HepG2 (cell line): ENCODE measurements at regions not wholly inside any gene's neighbourhood (a gene's known extent, or its start where the extent isn't known, plus 50 kb on each side); places are given as distances from the start of the nearest gene placed in this dataset.

Experiments
- ATAC-seq: fragments of 200-7000 bp; cut with Tn5 transposase; 3 replicates; pipeline ENCODE4 v1.9.1; 2020; ENCODE audit warnings: mild to moderate bottlenecking, moderate library complexity
- BruUV-seq: library from RNA; stranded (reverse); fragments of 400-500 nt; replicated peaks from 2 replicates; lab custom pipeline; 2021; lab: Mats Ljungman, UMichigan
- CTCF ChIA-PET: fragments of 300-600 bp; formaldehyde crosslinking; extraction: SDS; loops from one replicate; lab custom pipeline; 2021; ENCODE audit warnings: low total read pairs, inconsistent platforms, low intra/inter-chr PET ratio; lab: Yijun Ruan, JAX
- POLR2A ChIA-PET: fragments of 350-600 bp; sonication (Branson Sonifier 250); formaldehyde crosslinking; loops from one replicate; lab custom pipeline; 2020; ENCODE audit warnings: antibody characterized with exemption, inconsistent platforms; lab: Yijun Ruan, JAX
- DNase-seq: peaks from one replicate; pipeline ENCODE4 v3.0.0-alpha.2; 2015; ENCODE audit warnings: low spot score
- FAIRE-seq: peaks from 3 replicates; lab custom pipeline; 2011; peaks lifted over from hg19 to GRCh38; lab: Jason Lieb, UNC
- H2AFZ ChIP-seq: one replicate; pipeline ENCODE4 v1.6.1; 2011; ENCODE audit warnings: low read length, inconsistent platforms
- H3K27ac ChIP-seq: fragments of 300-600 bp; 3 replicates; pipeline ENCODE4 v1.8.0; 2011; ENCODE audit warnings: mixed run types, mild to moderate bottlenecking, mixed read lengths, low read length, inconsistent platforms; ENCODE audit not compliant: insufficient read depth; ENCODE audit errors: extremely low read length
- H3K27me3 ChIP-seq, 2 experiments: fragments of 200-600 bp in 1 of 2; 2 replicates in 1 of 2; 3 replicates in 1 of 2; pipeline versions ENCODE4 v1.6.0 to v1.8.0; 2011; ENCODE audit warnings: low read length in 2 of 2, mild to moderate bottlenecking in 2 of 2, moderate library complexity in 2 of 2, inconsistent platforms in 1 of 2; ENCODE audit not compliant: insufficient read depth in 2 of 2, control insufficient read depth in 1 of 2
- H3K36me3 ChIP-seq, 2 experiments: fragments of 200-600 bp in 1 of 2; replicated peaks in 1 of 2; 2 replicates in 1 of 2; 3 replicates in 1 of 2; pipeline versions ENCODE4 v1.5.1 to v1.8.0; 2011; ENCODE audit warnings: low read length in 2 of 2, inconsistent platforms in 1 of 2; ENCODE audit not compliant: insufficient read depth in 2 of 2, control insufficient read depth in 1 of 2
- H3K4me1 ChIP-seq: 2 replicates; pipeline ENCODE4 v1.5.1; 2012; ENCODE audit warnings: low read length, inconsistent platforms; ENCODE audit not compliant: insufficient read depth
- H3K4me2 ChIP-seq: 2 replicates; pipeline ENCODE4 v1.6.0; 2011; ENCODE audit warnings: low read depth, low read length, inconsistent platforms
- H3K4me3 ChIP-seq, 3 experiments: fragments of 200-600 bp in 1 of 3; sonication (generic), shearing (Covaris generic) in 1 of 3; replicated peaks in 1 of 3; 2 replicates each; pipeline ENCODE4 v1.5.1; 2011 to 2016; ENCODE audit warnings: low read length in 3 of 3, inconsistent platforms in 2 of 3, low read depth in 2 of 3, mild to moderate bottlenecking in 2 of 3, control low read depth in 1 of 3, mixed read lengths in 1 of 3; ENCODE audit not compliant: insufficient read depth in 1 of 3
- H3K79me2 ChIP-seq: one replicate; pipeline ENCODE4 v1.6.1; 2011; ENCODE audit warnings: low read length, inconsistent platforms; ENCODE audit not compliant: insufficient read depth
- H3K9ac ChIP-seq: 2 replicates; pipeline ENCODE4 v1.6.0; 2011; ENCODE audit warnings: mild to moderate bottlenecking, low read depth, low read length, inconsistent platforms; ENCODE audit not compliant: insufficient read depth
- H3K9me3 ChIP-seq: 2 replicates; pipeline ENCODE4 v1.5.1; 2012; ENCODE audit warnings: mild to moderate bottlenecking, low read length
- H4K20me1 ChIP-seq: 2 replicates; pipeline ENCODE4 v1.6.0; 2011; ENCODE audit warnings: inconsistent platforms, mild to moderate bottlenecking, low read length, moderate library complexity; ENCODE audit not compliant: insufficient read depth
- CERS6 ChIP-seq: sonication (generic); formaldehyde crosslinking; IDR thresholded peaks from 2 replicates; pipeline ENCODE4 v1.5.0; 2020; ENCODE audit warnings: missing genetic modification reagents
- EEA1 ChIP-seq: sonication (generic); formaldehyde crosslinking; IDR thresholded peaks from 2 replicates; pipeline ENCODE4 v1.5.1; 2020; ENCODE audit warnings: mild to moderate bottlenecking, missing genetic modification reagents, borderline replicate concordance
- HOXD1 ChIP-seq: sonication (generic); formaldehyde crosslinking; IDR thresholded peaks from 2 replicates; pipeline ENCODE4 v1.5.0; 2020; ENCODE audit warnings: missing genetic modification reagents
- MEIS1 ChIP-seq: sonication (generic); formaldehyde crosslinking; IDR thresholded peaks from 2 replicates; pipeline ENCODE4 v1.9.0; 2021; ENCODE audit warnings: mild to moderate bottlenecking, missing genetic modification reagents, moderate library complexity, borderline replicate concordance
- SATB2 ChIP-seq: sonication (generic); formaldehyde crosslinking; IDR thresholded peaks from 2 replicates; pipeline ENCODE4 v1.5.0; 2020; ENCODE audit warnings: missing genetic modification reagents
- ZNF234 ChIP-seq: sonication (generic); formaldehyde crosslinking; conservative IDR thresholded peaks from 2 replicates; pipeline ENCODE4 v1.5.1; 2020; ENCODE audit warnings: mild to moderate bottlenecking, missing genetic modification reagents
- ZNF296 ChIP-seq: sonication (generic); formaldehyde crosslinking; conservative IDR thresholded peaks from 2 replicates; pipeline ENCODE4 v1.5.0; 2020; ENCODE audit warnings: mild to moderate bottlenecking, missing genetic modification reagents
- ZNF557 ChIP-seq: sonication (generic); formaldehyde crosslinking; IDR thresholded peaks from 2 replicates; pipeline ENCODE4 v1.4.0; 2020; ENCODE audit warnings: missing genetic modification reagents
- ZNF616 ChIP-seq: sonication (generic); formaldehyde crosslinking; IDR thresholded peaks from 2 replicates; pipeline ENCODE4 v1.5.0; 2020; ENCODE audit warnings: low read depth, mild to moderate bottlenecking, missing genetic modification reagents
- ZNF768 ChIP-seq: sonication (generic); formaldehyde crosslinking; IDR thresholded peaks from 2 replicates; pipeline ENCODE4 v1.4.0; 2020; ENCODE audit warnings: missing genetic modification reagents
- ZSCAN9 ChIP-seq: IDR thresholded peaks from 2 replicates; pipeline ENCODE4 v1.6.1; 2016; ENCODE audit warnings: borderline replicate concordance
- WGBS: methylation state at CpG from one replicate; pipeline ENCODE4 v1.1.6; 2017; ENCODE audit warnings: low lambda C conversion rate; 5-methylcytosine and 5-hydroxymethylcytosine counted together
- in situ Hi-C: cut with HindIII; loops from 2 replicates; pipeline ENCODE4 v1.10.0; 2017; ENCODE audit warnings: low pct_unique_long_range_greater_than_20kb; ENCODE audit not compliant: extremely low pct_ligation_motif_present
- intact Hi-C: fragments of 100-400 bp; cut with micrococcal nuclease; formaldehyde crosslinking; loops from one replicate; pipeline ENCODE4 v1.10.0; 2022; ENCODE audit not compliant: unreplicated experiment

- BruUV-seq, result no TSS peak
- peak; percentile 21; the same call in 2 of the 3 replicates for ATAC-seq
Observed at GRCh38 chr11:76277298-76278175, 71.2 kb upstream of the WNT11 start.

GRCh38 chr11:76276781-76277155 is 70.5 kb upstream of the WNT11 start:
- Histone ChIP-seq H3K4me3 (no peak overlapping the region), H3K27ac (no peak overlapping the region), H3K79me2 (no peaks in the 10 kb centered on the region), H3K36me3 (no peaks in the 10 kb centered on the region), H3K9me3 (peaks cover 16% of the 10 kb centered on the region), H2AFZ (no peak overlapping the region), H3K4me2 (peak overlapping the region; percentile 39; the same call in 1 of the 2 replicates), H3K4me1 (peaks cover 16% of the 10 kb centered on the region), H3K27me3 (peaks cover 0 to 52% of the 10 kb centered on the region in 2 experiments; a peak in 4 of 5 replicates), H4K20me1 (no peaks in the 10 kb centered on the region), H3K9ac (no peak overlapping the region)
- DNase-seq, result no peak
- in situ Hi-C loops, result no loop called here
- no TSS peak for BruUV-seq
- FAIRE-seq, result no peak
- CTCF ChIA-PET, result no interaction called here
- WGBS, result 8% methylated on average over 2 of the region's 4 CpGs
- POLR2A ChIA-PET, result no interaction called here
- intact Hi-C loops, result no loop called here
- TF ChIP-seq ZSCAN9 (CRISPR knock-in tag) (no peak), CERS6 (CRISPR knock-in tag) (no peak), ZNF234 (CRISPR knock-in tag) (no peak), ZNF616 (CRISPR knock-in tag) (no peak), MEIS1 (no peak), SATB2 (CRISPR knock-in tag) (no peak)
- ATAC-seq, result peak; percentile 16; the same call in 2 of the 3 replicates

More at GRCh38 chr11:76277298-76278175, 71.2 kb upstream of the WNT11 start:
- no peak for TF ChIP-seq ZNF557 (CRISPR knock-in tag)
- TF ChIP-seq HOXD1 (CRISPR knock-in tag), result no peak
- TF ChIP-seq ZNF296, result no peak
- 0 out of 2 replicates have a peak, but pooled peaks have one; percentile 39 for TF ChIP-seq EEA1 (CRISPR knock-in tag)
- peak; percentile 97 for TF ChIP-seq ZNF768 (CRISPR knock-in tag)
- FAIRE-seq, result no peak
- in situ Hi-C loops, result no loop called here
- no peak overlapping the region for H3K27ac ChIP-seq
- 50% methylated on average over 12 of the region's 25 CpGs for WGBS
- H3K79me2 ChIP-seq, result no peaks in the 10 kb centered on the region
- peaks cover 1 to 58% of the 10 kb centered on the region in 2 experiments; a peak in 4 of 5 replicates for H3K27me3 ChIP-seq
- H2AFZ ChIP-seq, result no peak overlapping the region
- peak overlapping the region; percentile 39; the same call in 1 of the 2 replicates for H3K4me2 ChIP-seq
- H3K9me3 ChIP-seq, result peaks cover 16% of the 10 kb centered on the region
- H3K4me3 ChIP-seq, result no peak overlapping the region
- no peaks in the 10 kb centered on the region for H3K36me3 ChIP-seq
- no peak for DNase-seq
- intact Hi-C loops, result no loop called here
- no peak overlapping the region for H3K9ac ChIP-seq
- no peaks in the 10 kb centered on the region for H4K20me1 ChIP-seq
- CTCF ChIA-PET, result no interaction called here
- POLR2A ChIA-PET, result no interaction called here
- H3K4me1 ChIP-seq, result peaks cover 16% of the 10 kb centered on the region
